ENCODE measurements at regions not wholly inside any gene's neighbourhood (a gene's known extent, or its start where the extent isn't known, plus 50 kb on each side); places are given as distances from the start of the nearest gene placed in this dataset.

DNA sequence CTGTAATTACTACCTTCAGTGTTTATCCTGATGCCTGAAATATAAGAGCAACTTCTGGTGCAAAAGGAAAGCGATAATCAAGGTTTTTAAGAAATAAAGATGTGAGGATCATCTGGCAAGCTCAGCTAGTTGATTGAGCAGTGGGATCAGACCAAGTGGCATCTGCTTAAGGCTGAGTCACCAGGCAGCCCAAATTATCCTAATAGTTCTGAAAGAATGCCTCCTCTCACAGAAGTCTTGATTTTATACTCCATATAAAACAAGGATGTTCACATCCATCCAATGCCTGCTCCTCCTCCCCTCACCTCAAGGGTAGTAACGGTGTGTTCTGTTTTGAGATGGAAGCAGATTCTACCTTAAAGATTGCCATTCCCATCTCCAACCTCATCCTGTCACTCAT is 134.5 kb upstream of the RASGEF1B start:
- Histone ChIP-seq H3K79me2 (replicated peaks; ENCODE audit: insufficient read depth, low read length) (no peaks in the 10 kb centered on the region), H4K20me1 (ENCODE audit: insufficient read depth) (no peaks in the 10 kb centered on the region), H3K9ac (ENCODE audit: low read length) (no peak overlapping the region), H2AFZ (ENCODE audit: low read depth, low read length) (no peak overlapping the region), H3K4me2 (ENCODE audit: low read length) (no peak overlapping the region), H3K9me3 (ENCODE audit: low read length) (no peaks in the 10 kb centered on the region), H3K36me3 (ENCODE audit: insufficient read depth, low read length) (no peaks in the 10 kb centered on the region), H3F3A (ENCODE audit: insufficient read depth, low read length, poor library complexity, severe bottlenecking) (no peaks in the 10 kb centered on the region), H3K27me3 (ENCODE audit: insufficient read depth, low read depth, low read length) (no peaks in the 10 kb centered on the region), H3K9me2 (ENCODE audit: insufficient read depth, low read length) (no peaks in the 10 kb centered on the region), H3K27ac (ENCODE audit: low read length) (no peak overlapping the region), H3K4me3 (ENCODE audit: low read length) (no peak overlapping the region)
- TF ChIP-seq SMC3 (conservative IDR thresholded peaks at IDR 0.05; ENCODE audit: poor library complexity) = no peak
- TF ChIP-seq RAD21 (conservative IDR thresholded peaks at IDR 0.05) = no peak
- TF ChIP-seq EP300 (conservative IDR thresholded peaks at IDR 0.05; ENCODE audit: poor library complexity, severe bottlenecking) = no peak
- TF ChIP-seq TAF1 (IDR thresholded peaks at IDR 0.05; ENCODE audit: low read depth) = no peak
- TF ChIP-seq, protein P1, sequence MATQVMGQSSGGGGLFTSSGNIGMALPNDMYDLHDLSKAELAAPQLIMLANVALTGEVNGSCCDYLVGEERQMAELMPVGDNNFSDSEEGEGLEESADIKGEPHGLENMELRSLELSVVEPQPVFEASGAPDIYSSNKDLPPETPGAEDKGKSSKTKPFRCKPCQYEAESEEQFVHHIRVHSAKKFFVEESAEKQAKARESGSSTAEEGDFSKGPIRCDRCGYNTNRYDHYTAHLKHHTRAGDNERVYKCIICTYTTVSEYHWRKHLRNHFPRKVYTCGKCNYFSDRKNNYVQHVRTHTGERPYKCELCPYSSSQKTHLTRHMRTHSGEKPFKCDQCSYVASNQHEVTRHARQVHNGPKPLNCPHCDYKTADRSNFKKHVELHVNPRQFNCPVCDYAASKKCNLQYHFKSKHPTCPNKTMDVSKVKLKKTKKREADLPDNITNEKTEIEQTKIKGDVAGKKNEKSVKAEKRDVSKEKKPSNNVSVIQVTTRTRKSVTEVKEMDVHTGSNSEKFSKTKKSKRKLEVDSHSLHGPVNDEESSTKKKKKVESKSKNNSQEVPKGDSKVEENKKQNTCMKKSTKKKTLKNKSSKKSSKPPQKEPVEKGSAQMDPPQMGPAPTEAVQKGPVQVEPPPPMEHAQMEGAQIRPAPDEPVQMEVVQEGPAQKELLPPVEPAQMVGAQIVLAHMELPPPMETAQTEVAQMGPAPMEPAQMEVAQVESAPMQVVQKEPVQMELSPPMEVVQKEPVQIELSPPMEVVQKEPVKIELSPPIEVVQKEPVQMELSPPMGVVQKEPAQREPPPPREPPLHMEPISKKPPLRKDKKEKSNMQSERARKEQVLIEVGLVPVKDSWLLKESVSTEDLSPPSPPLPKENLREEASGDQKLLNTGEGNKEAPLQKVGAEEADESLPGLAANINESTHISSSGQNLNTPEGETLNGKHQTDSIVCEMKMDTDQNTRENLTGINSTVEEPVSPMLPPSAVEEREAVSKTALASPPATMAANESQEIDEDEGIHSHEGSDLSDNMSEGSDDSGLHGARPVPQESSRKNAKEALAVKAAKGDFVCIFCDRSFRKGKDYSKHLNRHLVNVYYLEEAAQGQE (IDR thresholded peaks at IDR 0.05; ENCODE audit: borderline replicate concordance) = no peak
- TF ChIP-seq EZH2 (IDR thresholded peaks at IDR 0.05; ENCODE audit: borderline replicate concordance, insufficient read depth, low read length, poor library complexity, severe bottlenecking) = no peak
- TF ChIP-seq, protein P2, sequence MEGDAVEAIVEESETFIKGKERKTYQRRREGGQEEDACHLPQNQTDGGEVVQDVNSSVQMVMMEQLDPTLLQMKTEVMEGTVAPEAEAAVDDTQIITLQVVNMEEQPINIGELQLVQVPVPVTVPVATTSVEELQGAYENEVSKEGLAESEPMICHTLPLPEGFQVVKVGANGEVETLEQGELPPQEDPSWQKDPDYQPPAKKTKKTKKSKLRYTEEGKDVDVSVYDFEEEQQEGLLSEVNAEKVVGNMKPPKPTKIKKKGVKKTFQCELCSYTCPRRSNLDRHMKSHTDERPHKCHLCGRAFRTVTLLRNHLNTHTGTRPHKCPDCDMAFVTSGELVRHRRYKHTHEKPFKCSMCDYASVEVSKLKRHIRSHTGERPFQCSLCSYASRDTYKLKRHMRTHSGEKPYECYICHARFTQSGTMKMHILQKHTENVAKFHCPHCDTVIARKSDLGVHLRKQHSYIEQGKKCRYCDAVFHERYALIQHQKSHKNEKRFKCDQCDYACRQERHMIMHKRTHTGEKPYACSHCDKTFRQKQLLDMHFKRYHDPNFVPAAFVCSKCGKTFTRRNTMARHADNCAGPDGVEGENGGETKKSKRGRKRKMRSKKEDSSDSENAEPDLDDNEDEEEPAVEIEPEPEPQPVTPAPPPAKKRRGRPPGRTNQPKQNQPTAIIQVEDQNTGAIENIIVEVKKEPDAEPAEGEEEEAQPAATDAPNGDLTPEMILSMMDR (IDR thresholded peaks at IDR 0.05; ENCODE audit: poor library complexity, severe bottlenecking) = no peak

DNA sequence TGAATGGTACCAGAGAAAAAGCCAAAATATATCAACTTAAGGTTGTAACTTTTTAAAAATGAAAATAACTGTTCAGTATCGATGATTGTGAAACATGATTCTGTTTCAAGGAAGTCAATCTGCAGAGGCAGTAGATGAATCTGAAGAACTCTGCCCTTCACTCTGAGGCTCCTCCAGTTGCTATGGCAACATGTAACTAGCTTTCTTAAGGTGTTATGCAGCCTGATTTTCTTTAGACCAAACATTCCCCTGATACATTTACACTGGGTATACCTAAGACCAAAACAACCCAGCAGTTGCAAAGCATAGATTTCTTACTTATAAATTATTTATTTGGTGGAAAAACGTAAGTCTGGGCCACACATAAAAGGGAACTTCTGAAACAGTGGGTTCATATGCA is 133.6 kb upstream of the RASGEF1B start:
- Histone ChIP-seq H3K9me2 (ENCODE audit: insufficient read depth, low read length) (no peaks in the 10 kb centered on the region), H3K79me2 (replicated peaks; ENCODE audit: insufficient read depth, low read length) (no peaks in the 10 kb centered on the region), H2AFZ (ENCODE audit: low read depth, low read length) (no peak overlapping the region), H3K9ac (ENCODE audit: low read length) (no peak overlapping the region), H3K36me3 (ENCODE audit: insufficient read depth, low read length) (no peaks in the 10 kb centered on the region), H4K20me1 (ENCODE audit: insufficient read depth) (no peaks in the 10 kb centered on the region), H3K4me3 (ENCODE audit: low read length) (no peak overlapping the region), H3K9me3 (ENCODE audit: low read length) (no peaks in the 10 kb centered on the region), H3K27me3 (ENCODE audit: insufficient read depth, low read depth, low read length) (no peaks in the 10 kb centered on the region), H3F3A (ENCODE audit: insufficient read depth, low read length, poor library complexity, severe bottlenecking) (no peaks in the 10 kb centered on the region), H3K27ac (ENCODE audit: low read length) (no peak overlapping the region), H3K4me2 (ENCODE audit: low read length) (peak overlapping the region; percentile 40)
- no peak for TF ChIP-seq EZH2 (IDR thresholded peaks at IDR 0.05; ENCODE audit: borderline replicate concordance, insufficient read depth, low read length, poor library complexity, severe bottlenecking)
- no peak for TF ChIP-seq EP300 (conservative IDR thresholded peaks at IDR 0.05; ENCODE audit: poor library complexity, severe bottlenecking)
- TF ChIP-seq, protein P2 (IDR thresholded peaks at IDR 0.05; ENCODE audit: poor library complexity, severe bottlenecking) = no peak
- no peak for TF ChIP-seq SMC3 (conservative IDR thresholded peaks at IDR 0.05; ENCODE audit: poor library complexity)
- TF ChIP-seq TAF1 (IDR thresholded peaks at IDR 0.05; ENCODE audit: low read depth) = no peak
- TF ChIP-seq, protein P1 (IDR thresholded peaks at IDR 0.05; ENCODE audit: borderline replicate concordance) = no peak
- TF ChIP-seq RAD21 (conservative IDR thresholded peaks at IDR 0.05) = no peak
- TF ChIP-seq POLR2AphosphoS5 (IDR thresholded peaks at IDR 0.05) = no peak
- no peak for TF ChIP-seq MXI1 (conservative IDR thresholded peaks at IDR 0.05; ENCODE audit: poor library complexity, severe bottlenecking)
